H9 (cell line): ENCODE measurements at regions not wholly inside any gene's neighbourhood (a gene's known extent, or its start where the extent isn't known, plus 50 kb on each side); places are given as distances from the start of the nearest gene placed in this dataset.
"Not testable (repeated sequence)": the region's sequence is repeated elsewhere in the genome, so short reads cannot be mapped to it uniquely, and the experiment has no call there.

Source experiments
- DNase-seq: peaks from one replicate; pipeline ENCODE4 v3.0.0-alpha.2; 2017
- H2AFZ ChIP-seq: one replicate; pipeline ENCODE4 v1.6.1; 2013; ENCODE audit warnings: mild to moderate bottlenecking, low read length, control low read depth, moderate library complexity
- H2AK5ac ChIP-seq: 2 replicates; pipeline ENCODE4 v1.6.1; 2013; ENCODE audit warnings: low read length, control low read depth, mixed read lengths; ENCODE audit not compliant: insufficient read length
- H2BK120ac ChIP-seq: one replicate; pipeline ENCODE4 v1.6.1; 2013; ENCODE audit warnings: low read depth, mild to moderate bottlenecking, low read length, control low read depth, inconsistent platforms; ENCODE audit not compliant: poor library complexity, severe bottlenecking
- H2BK12ac ChIP-seq: 2 replicates; pipeline ENCODE4 v1.6.1; 2013; ENCODE audit warnings: low read length, control low read depth, mixed read lengths, low read depth; ENCODE audit not compliant: insufficient read length
- H2BK15ac ChIP-seq: 2 replicates; pipeline ENCODE4 v1.6.1; 2013; ENCODE audit warnings: low read depth, low read length, control low read depth
- H2BK20ac ChIP-seq: one replicate; pipeline ENCODE4 v1.6.1; 2013; ENCODE audit warnings: low read depth, mild to moderate bottlenecking, low read length, control low read depth, inconsistent platforms; ENCODE audit not compliant: poor library complexity, severe bottlenecking
- H2BK5ac ChIP-seq: 2 replicates; pipeline ENCODE4 v1.6.1; 2013; ENCODE audit warnings: low read length, control low read depth, mixed read lengths; ENCODE audit not compliant: insufficient read length
- H3K14ac ChIP-seq: 2 replicates; pipeline ENCODE4 v1.6.1; 2013; ENCODE audit warnings: low read length, control low read depth; ENCODE audit not compliant: insufficient read depth
- H3K18ac ChIP-seq: 2 replicates; pipeline ENCODE4 v1.6.1; 2013; ENCODE audit warnings: low read depth, mild to moderate bottlenecking, mixed read lengths, low read length, control low read depth; ENCODE audit not compliant: insufficient read length
- H3K23ac ChIP-seq: 2 replicates; pipeline ENCODE4 v1.6.1; 2013; ENCODE audit warnings: low read length, control low read depth, mixed read lengths, low read depth; ENCODE audit not compliant: insufficient read length
- H3K23me2 ChIP-seq: 2 replicates; pipeline ENCODE4 v1.6.1; 2013; ENCODE audit warnings: low read depth, mild to moderate bottlenecking, mixed read lengths, low read length, control low read depth; ENCODE audit not compliant: insufficient read length, poor library complexity, severe bottlenecking
- H3K27ac ChIP-seq: 2 replicates; pipeline ENCODE4 v1.5.1; 2013; ENCODE audit warnings: low read length, control low read depth, mixed read lengths, low read depth; ENCODE audit not compliant: insufficient read length
- H3K27me3 ChIP-seq: 2 replicates; pipeline ENCODE4 v1.6.1; 2013; ENCODE audit warnings: low read length, control low read depth, inconsistent platforms; ENCODE audit not compliant: insufficient read depth
- H3K4ac ChIP-seq: 2 replicates; pipeline ENCODE4 v1.6.1; 2013; ENCODE audit warnings: low read depth, mild to moderate bottlenecking, control low read depth, inconsistent platforms, low read length, moderate library complexity
- H3K4me1 ChIP-seq: 2 replicates; pipeline ENCODE4 v1.6.1; 2013; ENCODE audit warnings: low read length, control low read depth, inconsistent platforms; ENCODE audit not compliant: insufficient read depth
- H3K4me2 ChIP-seq: 2 replicates; pipeline ENCODE4 v1.6.1; 2013; ENCODE audit warnings: low read length, control low read depth, mixed read lengths; ENCODE audit not compliant: insufficient read length, insufficient read depth
- H3K56ac ChIP-seq: 2 replicates; pipeline ENCODE4 v1.6.1; 2013; ENCODE audit warnings: low read depth, mild to moderate bottlenecking, mixed read lengths, low read length, control low read depth; ENCODE audit not compliant: insufficient read length
- H3K79me1 ChIP-seq: 2 replicates; pipeline ENCODE4 v1.6.1; 2013; ENCODE audit warnings: low read depth, mild to moderate bottlenecking, moderate library complexity, low read length, control low read depth, inconsistent platforms; ENCODE audit not compliant: insufficient read depth, poor library complexity, severe bottlenecking
- H3K79me2 ChIP-seq: 2 replicates; pipeline ENCODE4 v1.6.1; 2013; ENCODE audit warnings: low read length, control low read depth, inconsistent platforms; ENCODE audit not compliant: insufficient read depth
- H3K9ac ChIP-seq: 2 replicates; pipeline ENCODE4 v1.6.1; 2013; ENCODE audit warnings: low read length, control low read depth, mixed read lengths; ENCODE audit not compliant: insufficient read length; ENCODE audit errors: extremely low read depth
- H3K9me3 ChIP-seq: one replicate; pipeline ENCODE4 v1.6.1; 2013; ENCODE audit warnings: low read depth, low read length, inconsistent platforms; ENCODE audit not compliant: control insufficient read depth
- H3T11ph ChIP-seq: one replicate; pipeline ENCODE4 v1.6.1; 2013; ENCODE audit warnings: mild to moderate bottlenecking, low read length, control low read depth, inconsistent platforms
- H4K20me1 ChIP-seq: one replicate; pipeline ENCODE4 v1.6.1; 2013; ENCODE audit not compliant: control insufficient read depth, insufficient read length, insufficient read depth
- H4K5ac ChIP-seq: 2 replicates; pipeline ENCODE4 v1.6.1; 2013; ENCODE audit warnings: low read depth, mild to moderate bottlenecking, mixed read lengths, low read length, control low read depth; ENCODE audit not compliant: insufficient read length
- H4K8ac ChIP-seq: replicated peaks from 2 replicates; pipeline ENCODE4 v1.6.1; 2013; ENCODE audit warnings: low read length, control low read depth, mixed read lengths, low read depth; ENCODE audit not compliant: insufficient read length
- H4K91ac ChIP-seq: 2 replicates; pipeline ENCODE4 v1.6.1; 2013; ENCODE audit warnings: low read depth, mild to moderate bottlenecking, moderate library complexity, mixed read lengths, low read length, control low read depth; ENCODE audit not compliant: insufficient read length
- H3K27ac Mint-ChIP-seq, 3 experiments: 2 replicates in 2 of 3; 3 replicates in 1 of 3; pipeline ENCODE4 v1.8.0; 2020 to 2021; ENCODE audit warnings: mixed read lengths in 3 of 3, mild to moderate bottlenecking in 1 of 3, moderate library complexity in 1 of 3
- H3K27me3 Mint-ChIP-seq: 2 replicates; pipeline ENCODE4 v1.8.0; 2021; ENCODE audit warnings: low read depth, mild to moderate bottlenecking, moderate library complexity, mixed read lengths
- H3K36me3 Mint-ChIP-seq, 3 experiments: 2 replicates in 2 of 3; 3 replicates in 1 of 3; pipeline ENCODE4 v1.8.0; 2020 to 2021; ENCODE audit warnings: low read depth in 3 of 3, mixed read lengths in 3 of 3; ENCODE audit not compliant: insufficient read depth in 1 of 3
- H3K4me1 Mint-ChIP-seq, 2 experiments: 2 replicates each; pipeline ENCODE4 v1.8.0; 2020; ENCODE audit warnings: mixed read lengths in 2 of 2
- H3K4me3 Mint-ChIP-seq, 2 experiments: 2 replicates in 1 of 2; 3 replicates in 1 of 2; pipeline ENCODE4 v1.8.0; 2020 to 2021; ENCODE audit warnings: mild to moderate bottlenecking in 2 of 2, mixed read lengths in 2 of 2, moderate library complexity in 1 of 2
- H3K9me3 Mint-ChIP-seq, 2 experiments: 2 replicates in 1 of 2; 3 replicates in 1 of 2; pipeline ENCODE4 v1.8.0; 2020; ENCODE audit warnings: mild to moderate bottlenecking in 2 of 2, mixed read lengths in 2 of 2, moderate library complexity in 1 of 2
- WGBS: extraction: QIAGEN DNeasy Blood & Tissue Kit; methylation state at CpG from one replicate; pipeline ENCODE4 v1.1.7; 2013; ENCODE audit warnings: missing lambda C conversion rate, low lambda C conversion rate, mixed read lengths; ENCODE audit not compliant: insufficient read length; ENCODE audit errors: extremely low coverage; 5-methylcytosine and 5-hydroxymethylcytosine counted together

- WGBS: no CpG with 5 or more reads among the region's 2 CpGs
- DNase-seq, H2BK5ac ChIP-seq: not testable (repeated sequence)
Measured at GRCh38 chr9:42697146-42697545, 513.7 kb downstream of the SPATA31A6 start.

GRCh38 chr9:42702890-42703289 lies 519.4 kb downstream of the SPATA31A6 start:
- not testable (repeated sequence) for H4K20me1 ChIP-seq, H3K9ac ChIP-seq, H3K4me1 Mint-ChIP-seq, H3K27ac ChIP-seq, H2BK120ac ChIP-seq, H3K4me2 ChIP-seq, H2BK15ac ChIP-seq, H3K9me3 ChIP-seq, H3K18ac ChIP-seq, H3T11ph ChIP-seq, H3K27me3 Mint-ChIP-seq, H3K79me2 ChIP-seq, H3K4me1 ChIP-seq, H2BK20ac ChIP-seq, H3K4me3 Mint-ChIP-seq, H2AFZ ChIP-seq, H3K27ac Mint-ChIP-seq, H2BK5ac ChIP-seq, H4K91ac ChIP-seq, H3K4ac ChIP-seq, H2BK12ac ChIP-seq, H2AK5ac ChIP-seq, H4K8ac ChIP-seq, H3K14ac ChIP-seq, H3K23me2 ChIP-seq, H3K56ac ChIP-seq, H4K5ac ChIP-seq, H3K9me3 Mint-ChIP-seq, H3K23ac ChIP-seq, H3K36me3 Mint-ChIP-seq, H3K79me1 ChIP-seq, DNase-seq, H3K27me3 ChIP-seq
- no CpG with 5 or more reads among the region's 2 CpGs for WGBS

More at GRCh38 chr9:42697146-42697545, 513.7 kb downstream of the SPATA31A6 start:
- not testable (repeated sequence) for H3K56ac ChIP-seq, H4K5ac ChIP-seq, H3K23ac ChIP-seq, H3K9me3 ChIP-seq, H3K4me1 ChIP-seq, H2AK5ac ChIP-seq, H2BK120ac ChIP-seq, H3K4me3 Mint-ChIP-seq, H3K27me3 Mint-ChIP-seq, H3K4ac ChIP-seq, H3T11ph ChIP-seq, H2BK15ac ChIP-seq, H4K8ac ChIP-seq, H2BK20ac ChIP-seq, H3K27ac Mint-ChIP-seq, H3K23me2 ChIP-seq, H3K79me1 ChIP-seq, H3K4me2 ChIP-seq, H4K20me1 ChIP-seq, H3K18ac ChIP-seq, H2AFZ ChIP-seq, H3K4me1 Mint-ChIP-seq, H3K14ac ChIP-seq, H3K9me3 Mint-ChIP-seq, H3K79me2 ChIP-seq, H2BK12ac ChIP-seq, H3K9ac ChIP-seq, H3K27ac ChIP-seq, H3K36me3 Mint-ChIP-seq, H3K27me3 ChIP-seq, H4K91ac ChIP-seq
